ENCODE measurements at regions not wholly inside any gene's neighbourhood (a gene's known extent, or its start where the extent isn't known, plus 50 kb on each side); places are given as distances from the start of the nearest gene placed in this dataset.

DNA sequence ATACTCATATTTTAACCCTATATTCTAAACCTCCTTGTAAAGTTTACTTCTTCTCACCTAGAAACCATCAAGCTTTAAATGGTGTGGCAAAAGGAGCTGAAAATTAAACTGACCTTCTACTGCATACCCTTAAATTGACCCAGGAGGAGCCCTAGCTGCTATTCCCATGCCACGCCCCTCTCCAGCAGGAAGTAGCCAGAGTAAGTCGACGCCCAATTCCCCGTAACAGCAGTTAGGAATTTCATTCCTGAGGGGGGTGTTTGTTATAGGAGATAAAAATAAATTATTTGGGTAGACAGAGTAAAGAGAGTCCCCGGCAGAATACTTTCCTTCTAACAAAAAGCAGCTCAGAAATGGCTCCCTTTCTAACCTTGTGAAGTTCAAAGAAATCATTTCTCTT, 111.8 kb upstream of the FAM174A start (continued):
- TF ChIP-seq TBP (IDR thresholded peaks at IDR 0.05; ENCODE audit: low read depth, low read length), result no peak
- TF ChIP-seq, protein P1, sequence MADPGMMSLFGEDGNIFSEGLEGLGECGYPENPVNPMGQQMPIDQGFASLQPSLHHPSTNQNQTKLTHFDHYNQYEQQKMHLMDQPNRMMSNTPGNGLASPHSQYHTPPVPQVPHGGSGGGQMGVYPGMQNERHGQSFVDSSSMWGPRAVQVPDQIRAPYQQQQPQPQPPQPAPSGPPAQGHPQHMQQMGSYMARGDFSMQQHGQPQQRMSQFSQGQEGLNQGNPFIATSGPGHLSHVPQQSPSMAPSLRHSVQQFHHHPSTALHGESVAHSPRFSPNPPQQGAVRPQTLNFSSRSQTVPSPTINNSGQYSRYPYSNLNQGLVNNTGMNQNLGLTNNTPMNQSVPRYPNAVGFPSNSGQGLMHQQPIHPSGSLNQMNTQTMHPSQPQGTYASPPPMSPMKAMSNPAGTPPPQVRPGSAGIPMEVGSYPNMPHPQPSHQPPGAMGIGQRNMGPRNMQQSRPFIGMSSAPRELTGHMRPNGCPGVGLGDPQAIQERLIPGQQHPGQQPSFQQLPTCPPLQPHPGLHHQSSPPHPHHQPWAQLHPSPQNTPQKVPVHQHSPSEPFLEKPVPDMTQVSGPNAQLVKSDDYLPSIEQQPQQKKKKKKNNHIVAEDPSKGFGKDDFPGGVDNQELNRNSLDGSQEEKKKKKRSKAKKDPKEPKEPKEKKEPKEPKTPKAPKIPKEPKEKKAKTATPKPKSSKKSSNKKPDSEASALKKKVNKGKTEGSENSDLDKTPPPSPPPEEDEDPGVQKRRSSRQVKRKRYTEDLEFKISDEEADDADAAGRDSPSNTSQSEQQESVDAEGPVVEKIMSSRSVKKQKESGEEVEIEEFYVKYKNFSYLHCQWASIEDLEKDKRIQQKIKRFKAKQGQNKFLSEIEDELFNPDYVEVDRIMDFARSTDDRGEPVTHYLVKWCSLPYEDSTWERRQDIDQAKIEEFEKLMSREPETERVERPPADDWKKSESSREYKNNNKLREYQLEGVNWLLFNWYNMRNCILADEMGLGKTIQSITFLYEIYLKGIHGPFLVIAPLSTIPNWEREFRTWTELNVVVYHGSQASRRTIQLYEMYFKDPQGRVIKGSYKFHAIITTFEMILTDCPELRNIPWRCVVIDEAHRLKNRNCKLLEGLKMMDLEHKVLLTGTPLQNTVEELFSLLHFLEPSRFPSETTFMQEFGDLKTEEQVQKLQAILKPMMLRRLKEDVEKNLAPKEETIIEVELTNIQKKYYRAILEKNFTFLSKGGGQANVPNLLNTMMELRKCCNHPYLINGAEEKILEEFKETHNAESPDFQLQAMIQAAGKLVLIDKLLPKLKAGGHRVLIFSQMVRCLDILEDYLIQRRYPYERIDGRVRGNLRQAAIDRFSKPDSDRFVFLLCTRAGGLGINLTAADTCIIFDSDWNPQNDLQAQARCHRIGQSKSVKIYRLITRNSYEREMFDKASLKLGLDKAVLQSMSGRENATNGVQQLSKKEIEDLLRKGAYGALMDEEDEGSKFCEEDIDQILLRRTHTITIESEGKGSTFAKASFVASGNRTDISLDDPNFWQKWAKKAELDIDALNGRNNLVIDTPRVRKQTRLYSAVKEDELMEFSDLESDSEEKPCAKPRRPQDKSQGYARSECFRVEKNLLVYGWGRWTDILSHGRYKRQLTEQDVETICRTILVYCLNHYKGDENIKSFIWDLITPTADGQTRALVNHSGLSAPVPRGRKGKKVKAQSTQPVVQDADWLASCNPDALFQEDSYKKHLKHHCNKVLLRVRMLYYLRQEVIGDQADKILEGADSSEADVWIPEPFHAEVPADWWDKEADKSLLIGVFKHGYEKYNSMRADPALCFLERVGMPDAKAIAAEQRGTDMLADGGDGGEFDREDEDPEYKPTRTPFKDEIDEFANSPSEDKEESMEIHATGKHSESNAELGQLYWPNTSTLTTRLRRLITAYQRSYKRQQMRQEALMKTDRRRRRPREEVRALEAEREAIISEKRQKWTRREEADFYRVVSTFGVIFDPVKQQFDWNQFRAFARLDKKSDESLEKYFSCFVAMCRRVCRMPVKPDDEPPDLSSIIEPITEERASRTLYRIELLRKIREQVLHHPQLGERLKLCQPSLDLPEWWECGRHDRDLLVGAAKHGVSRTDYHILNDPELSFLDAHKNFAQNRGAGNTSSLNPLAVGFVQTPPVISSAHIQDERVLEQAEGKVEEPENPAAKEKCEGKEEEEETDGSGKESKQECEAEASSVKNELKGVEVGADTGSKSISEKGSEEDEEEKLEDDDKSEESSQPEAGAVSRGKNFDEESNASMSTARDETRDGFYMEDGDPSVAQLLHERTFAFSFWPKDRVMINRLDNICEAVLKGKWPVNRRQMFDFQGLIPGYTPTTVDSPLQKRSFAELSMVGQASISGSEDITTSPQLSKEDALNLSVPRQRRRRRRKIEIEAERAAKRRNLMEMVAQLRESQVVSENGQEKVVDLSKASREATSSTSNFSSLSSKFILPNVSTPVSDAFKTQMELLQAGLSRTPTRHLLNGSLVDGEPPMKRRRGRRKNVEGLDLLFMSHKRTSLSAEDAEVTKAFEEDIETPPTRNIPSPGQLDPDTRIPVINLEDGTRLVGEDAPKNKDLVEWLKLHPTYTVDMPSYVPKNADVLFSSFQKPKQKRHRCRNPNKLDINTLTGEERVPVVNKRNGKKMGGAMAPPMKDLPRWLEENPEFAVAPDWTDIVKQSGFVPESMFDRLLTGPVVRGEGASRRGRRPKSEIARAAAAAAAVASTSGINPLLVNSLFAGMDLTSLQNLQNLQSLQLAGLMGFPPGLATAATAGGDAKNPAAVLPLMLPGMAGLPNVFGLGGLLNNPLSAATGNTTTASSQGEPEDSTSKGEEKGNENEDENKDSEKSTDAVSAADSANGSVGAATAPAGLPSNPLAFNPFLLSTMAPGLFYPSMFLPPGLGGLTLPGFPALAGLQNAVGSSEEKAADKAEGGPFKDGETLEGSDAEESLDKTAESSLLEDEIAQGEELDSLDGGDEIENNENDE (IDR thresholded peaks at IDR 0.05; ENCODE audit: insufficient replicate concordance, low read length), result no peak
- TF ChIP-seq CBX5 (IDR thresholded peaks at IDR 0.05; ENCODE audit: low read depth, low read length), result no peak
- TF ChIP-seq SP4 (IDR thresholded peaks at IDR 0.05; ENCODE audit: low read length), result no peak
- TF ChIP-seq RAD21 (IDR thresholded peaks at IDR 0.05 in 1 of 2, conservative IDR thresholded peaks at IDR 0.05 in 1 of 2; ENCODE audit: low read depth in 2 of 2, low read length in 2 of 2), result no peak

Data from H1 (cell line).